GM19324 (cell line): ENCODE measurements at regions not wholly inside any gene's neighbourhood (a gene's known extent, or its start where the extent isn't known, plus 50 kb on each side); places are given as distances from the start of the nearest gene placed in this dataset.
"Not testable (repeated sequence)": the region's sequence is repeated elsewhere in the genome, so short reads cannot be mapped to it uniquely, and the experiment has no call there.

Experiments
- ATAC-seq: cut with Tn5 transposase; IDR thresholded peaks from one replicate; pipeline ENCODE4 v1.9.1; 2021; ENCODE audit warnings: mild to moderate bottlenecking, moderate library complexity; ENCODE audit not compliant: unreplicated experiment, low FRiP score

DNA sequence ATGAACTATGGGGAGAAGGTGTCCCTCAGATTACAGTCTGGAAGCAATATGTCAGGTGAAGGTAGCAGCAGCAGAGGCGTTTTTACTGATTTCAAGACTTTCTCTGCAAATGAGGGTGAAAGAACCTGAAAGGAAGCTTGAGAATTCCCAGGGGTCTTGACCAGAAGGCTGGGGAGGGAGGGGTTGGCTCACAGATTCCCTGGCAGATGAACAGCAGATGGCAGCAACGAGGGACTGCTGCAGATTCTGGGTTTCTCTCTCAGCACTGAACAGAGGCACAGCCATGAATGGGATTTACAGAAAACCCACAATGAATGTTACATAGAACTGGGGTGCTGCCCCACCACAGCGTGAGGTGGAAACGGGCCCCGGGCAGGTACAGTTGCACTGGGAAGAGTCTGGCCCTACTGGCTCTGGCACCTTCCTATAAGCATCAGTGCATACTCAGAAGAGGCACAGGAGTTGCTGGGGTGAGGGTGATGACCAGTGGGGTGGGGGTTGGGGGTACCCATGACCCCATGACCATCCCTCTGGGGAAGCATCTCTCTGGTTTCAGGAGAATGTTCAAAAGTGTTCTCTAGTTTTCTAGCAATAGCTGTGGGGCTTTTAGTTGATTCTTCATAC is 317.8 kb downstream of the SH2D4B start:
- peak; percentile 59 for ATAC-seq

DNA sequence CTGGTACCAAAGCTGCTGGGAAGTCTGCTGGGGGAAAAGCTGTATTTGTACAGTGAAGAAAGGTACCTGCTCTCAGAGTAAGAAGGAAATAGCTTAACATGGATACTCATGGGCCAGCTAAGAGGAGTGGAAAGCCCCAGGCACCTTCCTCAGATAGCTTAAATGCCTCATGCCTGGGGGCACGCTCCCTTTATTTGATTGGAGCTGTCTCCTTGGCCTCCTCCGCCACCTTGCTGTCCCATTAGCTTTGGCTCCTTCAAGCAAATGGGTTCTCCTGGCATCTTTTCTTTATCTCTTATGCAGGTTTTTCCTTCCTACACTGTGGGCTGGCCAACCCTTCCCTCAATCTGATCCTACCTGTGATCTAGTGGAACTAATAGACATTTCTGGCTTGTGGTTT is 318.5 kb downstream of the SH2D4B start:
- no peak for ATAC-seq

GRCh38 chr10:80859279-80859678 is 321.6 kb downstream of the SH2D4B start:
- ATAC-seq: not testable (repeated sequence)

GRCh38 chr10:80860719-80861118 is 323.0 kb downstream of the SH2D4B start:
- ATAC-seq: no peak

- no peak for ATAC-seq
These were observed 324.2 kb downstream of the SH2D4B start for GRCh38 chr10:80861882-80862281.

GRCh38 chr10:80870282-80870681 is 332.6 kb downstream of the SH2D4B start:
- no peak for ATAC-seq

DNA sequence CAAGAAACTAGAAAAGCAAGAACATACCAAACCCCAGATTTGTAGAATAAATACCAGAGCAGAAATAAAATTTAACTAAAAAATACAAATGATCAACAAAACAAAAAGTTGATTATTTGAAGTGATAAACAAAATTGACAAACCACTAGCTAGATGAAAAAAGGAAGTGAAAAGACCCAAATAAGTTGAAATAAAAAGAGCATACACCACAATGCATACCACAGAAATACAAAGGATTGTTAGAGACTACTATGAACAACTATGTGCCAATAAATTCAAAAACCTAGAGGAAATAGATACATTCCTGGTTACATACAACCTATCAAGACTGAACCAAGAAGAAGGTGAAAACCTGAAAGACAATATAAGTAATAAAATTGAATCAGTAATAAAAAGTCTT is 333.4 kb downstream of the SH2D4B start:
- no peak for ATAC-seq

DNA sequence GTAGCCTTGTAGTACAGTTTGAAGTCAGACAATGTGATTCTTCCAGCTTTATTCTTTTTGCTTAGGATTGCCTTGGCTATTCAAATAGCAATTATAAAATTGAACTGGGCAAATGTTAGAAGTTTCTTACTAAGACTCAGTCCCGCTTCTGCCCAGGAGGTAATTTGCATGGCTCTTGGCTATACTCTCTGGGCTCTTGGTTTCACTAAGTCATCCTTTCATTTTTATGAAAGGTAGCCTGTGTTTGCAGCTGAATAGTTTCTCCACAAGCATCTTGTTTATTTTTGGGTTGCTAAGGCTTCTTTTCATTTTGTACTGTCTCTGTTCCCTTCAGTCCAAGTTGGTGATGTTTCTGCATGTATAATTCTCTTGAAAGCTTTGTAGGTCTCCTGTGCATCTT is 340.6 kb downstream of the SH2D4B start:
- ATAC-seq: peak; percentile 59

GRCh38 chr10:80890146-80890545 is 352.4 kb downstream of the SH2D4B start:
- no peak for ATAC-seq

DNA sequence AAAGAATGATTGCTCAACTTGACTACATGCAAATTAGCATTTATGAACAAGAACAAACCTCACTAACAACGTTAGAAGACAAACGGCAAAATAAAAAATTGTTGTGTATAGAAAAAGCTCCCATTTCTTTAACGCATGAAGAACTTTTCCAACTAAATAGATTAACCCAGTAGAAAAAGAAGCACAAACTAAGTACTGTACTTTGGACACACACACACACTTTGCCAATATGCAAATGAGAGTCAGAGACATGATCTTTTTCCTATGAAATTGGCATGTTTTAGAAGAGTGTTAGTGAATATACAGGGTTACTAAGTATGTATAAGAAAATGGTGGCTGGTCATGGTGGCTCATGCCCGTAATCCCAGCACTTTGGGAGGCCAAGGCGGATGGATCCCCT is 355.6 kb downstream of the SH2D4B start:
- no peak for ATAC-seq

DNA sequence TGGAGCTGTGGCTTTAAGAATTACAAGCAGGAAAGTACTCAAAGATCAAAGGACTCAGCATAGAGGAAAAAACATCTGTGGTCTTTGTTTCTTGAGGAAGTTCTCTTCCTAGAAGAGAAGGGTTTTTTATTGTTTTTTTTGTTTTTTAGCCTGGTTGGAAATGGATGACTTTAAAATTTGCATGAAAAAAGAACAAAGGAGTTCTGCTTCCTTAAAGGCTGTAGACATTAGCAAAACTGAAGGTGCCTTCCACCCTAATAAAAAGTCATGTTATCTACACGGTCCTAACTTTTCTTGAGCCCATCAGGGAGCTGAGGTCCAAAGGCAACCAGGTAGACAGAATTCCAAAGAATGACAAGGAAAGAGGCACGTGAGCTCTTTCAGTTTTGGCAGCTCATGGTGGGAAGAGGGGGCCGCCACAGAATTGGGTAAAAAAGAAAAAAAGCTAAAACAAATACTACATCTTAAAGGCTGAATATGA is 356.6 kb downstream of the SH2D4B start:
- no peak for ATAC-seq

- ATAC-seq: no peak
These were observed 357.2 kb downstream of the SH2D4B start for GRCh38 chr10:80894797-80895467.

- no peak for ATAC-seq
These were observed 358.4 kb downstream of the SH2D4B start for GRCh38 chr10:80896076-80896475.

DNA sequence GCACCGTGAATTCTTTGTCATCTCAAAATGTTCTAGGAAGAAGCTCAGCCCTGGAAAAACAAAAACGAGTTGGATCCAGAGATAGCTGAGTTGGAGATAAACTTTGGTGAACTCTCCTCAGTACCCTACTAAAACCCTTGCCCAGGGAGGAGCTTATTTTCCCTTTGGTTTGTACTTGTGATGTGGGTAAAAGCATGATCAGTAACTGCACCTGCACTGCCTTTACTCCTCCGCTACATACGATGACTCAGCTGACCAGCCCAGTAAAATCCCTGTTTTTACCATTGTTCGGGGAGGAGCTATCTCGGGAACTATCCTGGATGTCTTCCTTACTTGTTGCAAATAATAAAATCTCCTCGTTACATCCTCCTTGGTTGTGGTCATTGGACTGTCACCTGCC is 359.3 kb downstream of the SH2D4B start:
- no peak for ATAC-seq

DNA sequence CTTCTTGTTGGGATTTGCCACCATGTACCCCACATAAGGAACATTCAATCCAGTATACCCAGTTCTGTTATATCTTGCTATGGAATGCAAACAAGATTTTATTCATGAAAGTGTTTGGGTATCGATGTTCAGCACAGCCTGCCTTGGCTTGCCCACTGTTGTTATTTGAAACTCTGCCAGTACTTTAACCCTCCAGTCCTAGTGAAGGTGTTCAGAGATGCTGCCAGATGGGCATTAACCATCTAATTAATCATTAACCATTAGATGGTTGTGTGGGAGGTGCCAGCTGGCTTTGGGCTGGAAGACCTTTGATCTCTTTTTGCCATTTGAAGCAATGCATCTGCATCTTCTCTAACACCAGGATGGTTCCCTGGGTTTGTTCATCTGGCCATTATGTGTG is 363.0 kb downstream of the SH2D4B start:
- peak; percentile 56 for ATAC-seq

DNA sequence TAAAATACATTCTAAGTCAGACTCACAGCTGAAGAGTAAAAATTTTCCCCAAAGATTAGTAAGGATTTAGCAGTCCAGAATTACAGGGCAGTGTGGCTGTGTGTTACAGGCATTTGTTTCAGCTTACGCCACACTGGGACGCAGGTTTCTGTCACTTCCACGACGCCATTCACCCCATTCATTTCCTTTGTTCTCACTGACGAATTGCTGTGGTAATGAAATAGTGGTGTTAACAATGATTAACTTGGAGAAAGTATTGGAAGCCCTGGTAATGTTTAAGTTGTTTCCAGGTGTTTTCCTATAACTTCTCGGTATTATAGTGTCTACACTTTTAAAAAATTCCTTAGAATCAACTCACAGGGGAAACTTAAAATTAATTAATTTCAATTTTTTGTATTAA is 370.9 kb downstream of the SH2D4B start:
- no peak for ATAC-seq

- no peak for ATAC-seq
These were observed 371.6 kb downstream of the SH2D4B start for GRCh38 chr10:80909254-80909653.

GRCh38 chr10:80917636-80918035 is 379.9 kb downstream of the SH2D4B start:
- ATAC-seq: no peak

DNA sequence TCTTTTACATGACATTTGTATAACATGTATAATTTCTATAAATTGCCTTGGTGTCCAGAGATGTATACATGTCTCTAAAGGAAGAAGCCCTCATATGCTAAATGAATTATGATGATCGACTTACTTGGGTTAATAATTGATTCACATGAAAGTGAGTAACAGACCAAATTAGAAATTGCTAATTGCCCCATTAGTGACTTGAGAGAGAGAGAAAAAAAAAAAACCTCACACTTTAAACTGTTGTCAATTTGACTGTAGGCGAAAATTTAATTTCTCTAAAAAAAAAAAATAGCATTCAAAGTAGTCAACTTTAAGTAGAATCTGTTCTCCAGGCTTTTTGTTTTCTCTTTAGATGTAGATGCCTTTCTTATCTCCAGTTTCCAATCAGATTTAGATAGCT is 383.3 kb downstream of the SH2D4B start:
- ATAC-seq: no peak

GRCh38 chr10:80924063-80924952 is 386.6 kb downstream of the SH2D4B start:
- peak; percentile 58 for ATAC-seq

GRCh38 chr10:80927419-80928078 is 389.8 kb downstream of the SH2D4B start:
- ATAC-seq: no peak
